ENCODE measurements at regions not wholly inside any gene's neighbourhood (a gene's known extent, or its start where the extent isn't known, plus 50 kb on each side); places are given as distances from the start of the nearest gene placed in this dataset.

DNA sequence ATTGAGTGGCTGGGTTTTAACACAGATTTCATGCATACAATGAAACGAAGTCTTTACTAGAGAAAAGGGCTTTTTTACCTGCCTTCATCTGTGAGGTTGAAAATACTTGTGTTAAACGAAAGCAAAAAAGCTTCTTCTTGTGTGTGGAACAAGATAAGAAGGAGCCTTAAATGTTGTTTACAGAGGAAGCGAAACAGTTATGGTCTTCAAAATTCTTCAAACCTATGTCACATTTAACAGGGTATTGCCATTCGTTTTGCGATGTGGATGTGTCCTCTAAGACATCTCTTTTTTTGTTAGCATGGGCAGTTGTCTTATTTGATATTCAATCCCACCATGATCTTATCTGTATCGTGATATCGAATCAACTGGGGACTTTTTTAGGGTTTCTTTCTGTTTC lies 532.6 kb downstream of the TMEM182 start:
- DNase-seq (ENCODE audit: low spot score): no peak
- Histone ChIP-seq H3K9me3 (ENCODE audit: low read depth, low read length, poor library complexity, severe bottlenecking) (no peaks in the 10 kb centered on the region), H3K4me3 (ENCODE audit: low read depth, low read length, poor library complexity, severe bottlenecking) (no peak overlapping the region), H3K27ac (ENCODE audit: low read depth, low read length, poor library complexity, severe bottlenecking) (no peak overlapping the region), H3K27me3 (replicated peaks; ENCODE audit: insufficient read depth, low read depth, low read length, poor library complexity) (peaks cover 3% of the 10 kb centered on the region), H3K4me1 (ENCODE audit: insufficient read depth, low read length, poor library complexity, severe bottlenecking) (no peaks in the 10 kb centered on the region), H3K36me3 (ENCODE audit: insufficient read depth, low read length, poor library complexity, severe bottlenecking) (no peaks in the 10 kb centered on the region)
- POLR2A ChIA-PET (ENCODE audit: low non-redundant PET): no interaction called here
- intact Hi-C loops (cut with micrococcal nuclease; ENCODE audit: unreplicated experiment): loop anchor here (5.0 kb wide), 1 partner anchor 1118 kb away; no protein-coding TSS in a partner anchor
- no peak for TF ChIP-seq EZH2 (IDR thresholded peaks at IDR 0.05; ENCODE audit: borderline replicate concordance, low read depth, low read length, poor library complexity, severe bottlenecking)
- TF ChIP-seq, protein P1, sequence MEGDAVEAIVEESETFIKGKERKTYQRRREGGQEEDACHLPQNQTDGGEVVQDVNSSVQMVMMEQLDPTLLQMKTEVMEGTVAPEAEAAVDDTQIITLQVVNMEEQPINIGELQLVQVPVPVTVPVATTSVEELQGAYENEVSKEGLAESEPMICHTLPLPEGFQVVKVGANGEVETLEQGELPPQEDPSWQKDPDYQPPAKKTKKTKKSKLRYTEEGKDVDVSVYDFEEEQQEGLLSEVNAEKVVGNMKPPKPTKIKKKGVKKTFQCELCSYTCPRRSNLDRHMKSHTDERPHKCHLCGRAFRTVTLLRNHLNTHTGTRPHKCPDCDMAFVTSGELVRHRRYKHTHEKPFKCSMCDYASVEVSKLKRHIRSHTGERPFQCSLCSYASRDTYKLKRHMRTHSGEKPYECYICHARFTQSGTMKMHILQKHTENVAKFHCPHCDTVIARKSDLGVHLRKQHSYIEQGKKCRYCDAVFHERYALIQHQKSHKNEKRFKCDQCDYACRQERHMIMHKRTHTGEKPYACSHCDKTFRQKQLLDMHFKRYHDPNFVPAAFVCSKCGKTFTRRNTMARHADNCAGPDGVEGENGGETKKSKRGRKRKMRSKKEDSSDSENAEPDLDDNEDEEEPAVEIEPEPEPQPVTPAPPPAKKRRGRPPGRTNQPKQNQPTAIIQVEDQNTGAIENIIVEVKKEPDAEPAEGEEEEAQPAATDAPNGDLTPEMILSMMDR (conservative IDR thresholded peaks at IDR 0.05; ENCODE audit: low read depth, low read length): no peak
- CTCF ChIA-PET: no interaction called here
- BruUV-seq (replicated peaks): no TSS peak

DNA sequence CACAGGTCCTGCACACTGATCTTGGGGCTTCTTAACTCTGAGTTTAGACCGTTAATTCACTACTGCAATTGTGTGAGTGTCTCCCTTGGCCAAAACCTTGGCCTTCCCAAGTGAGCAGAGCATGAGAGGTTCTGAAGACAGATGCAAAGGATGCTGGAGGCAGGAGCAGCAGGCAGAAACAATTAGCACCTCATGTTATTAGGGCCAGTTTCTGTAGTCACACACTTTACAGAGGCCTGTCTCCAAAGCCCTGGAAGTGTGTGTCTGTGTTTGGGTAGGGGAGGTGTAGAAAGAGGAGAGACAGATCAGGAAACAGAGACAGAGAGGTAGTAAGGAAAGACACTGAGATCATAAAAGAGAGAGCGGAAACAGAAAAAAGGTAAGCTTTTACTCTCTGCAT lies 533.8 kb downstream of the TMEM182 start:
- Histone ChIP-seq H3K27ac (ENCODE audit: low read depth, low read length, poor library complexity, severe bottlenecking) (no peak overlapping the region), H3K4me3 (ENCODE audit: low read depth, low read length, poor library complexity, severe bottlenecking) (no peak overlapping the region), H3K27me3 (replicated peaks; ENCODE audit: insufficient read depth, low read depth, low read length, poor library complexity) (peaks cover 3% of the 10 kb centered on the region), H3K4me1 (ENCODE audit: insufficient read depth, low read length, poor library complexity, severe bottlenecking) (no peaks in the 10 kb centered on the region), H3K9me3 (ENCODE audit: low read depth, low read length, poor library complexity, severe bottlenecking) (no peaks in the 10 kb centered on the region), H3K36me3 (ENCODE audit: insufficient read depth, low read length, poor library complexity, severe bottlenecking) (no peaks in the 10 kb centered on the region)
- ChIA-PET CTCF (no interaction called here), POLR2A (ENCODE audit: low non-redundant PET) (no interaction called here)
- no peak for TF ChIP-seq EZH2 (IDR thresholded peaks at IDR 0.05; ENCODE audit: borderline replicate concordance, low read depth, low read length, poor library complexity, severe bottlenecking)
- TF ChIP-seq, protein P1 (conservative IDR thresholded peaks at IDR 0.05; ENCODE audit: low read depth, low read length): no peak
- intact Hi-C loops (cut with micrococcal nuclease; ENCODE audit: unreplicated experiment): no loop called here
- no TSS peak for BruUV-seq (replicated peaks)
- DNase-seq (ENCODE audit: low spot score): no peak

DNA sequence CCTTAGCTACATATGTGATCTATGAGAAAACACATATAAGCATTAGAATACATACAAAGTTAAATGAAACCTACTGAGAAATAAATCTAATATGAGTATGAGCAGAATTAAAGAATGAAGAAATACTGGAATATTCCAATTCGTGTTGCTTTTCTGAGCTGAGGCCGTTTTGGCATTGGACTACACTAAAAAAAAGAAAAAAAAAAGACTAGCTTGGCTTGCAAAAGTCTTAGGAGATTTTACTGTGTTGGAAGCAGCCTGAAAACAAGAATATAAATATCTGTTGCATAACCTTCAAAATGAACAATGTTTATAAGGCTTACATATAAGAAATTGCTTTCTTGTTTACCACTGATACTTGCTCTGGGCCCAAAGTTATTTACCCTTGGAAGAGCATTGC lies 562.8 kb downstream of the TMEM182 start:
- no TSS peak for BruUV-seq (replicated peaks)
- H3K27me3 ChIP-seq (replicated peaks; ENCODE audit: insufficient read depth, low read depth, low read length, poor library complexity): no peaks in the 10 kb centered on the region
- H3K4me3 ChIP-seq (ENCODE audit: low read depth, low read length, poor library complexity, severe bottlenecking): no peak overlapping the region
- ChIA-PET POLR2A (ENCODE audit: low non-redundant PET) (no interaction called here), CTCF (no interaction called here)
- H3K4me1 ChIP-seq (ENCODE audit: insufficient read depth, low read length, poor library complexity, severe bottlenecking): no peaks in the 10 kb centered on the region
- intact Hi-C loops (cut with micrococcal nuclease; ENCODE audit: unreplicated experiment): no loop called here
- H3K36me3 ChIP-seq (ENCODE audit: insufficient read depth, low read length, poor library complexity, severe bottlenecking): no peaks in the 10 kb centered on the region
- TF ChIP-seq, protein P1 (conservative IDR thresholded peaks at IDR 0.05; ENCODE audit: low read depth, low read length): no peak
- TF ChIP-seq EZH2 (IDR thresholded peaks at IDR 0.05; ENCODE audit: borderline replicate concordance, low read depth, low read length, poor library complexity, severe bottlenecking): no peak
- peaks cover 11% of the 10 kb centered on the region for H3K9me3 ChIP-seq (ENCODE audit: low read depth, low read length, poor library complexity, severe bottlenecking)
- H3K27ac ChIP-seq (ENCODE audit: low read depth, low read length, poor library complexity, severe bottlenecking): no peak overlapping the region
- no peak for DNase-seq (ENCODE audit: low spot score)
